Keratinocyte (primary cell): ENCODE measurements at regions not wholly inside any gene's neighbourhood (a gene's known extent, or its start where the extent isn't known, plus 50 kb on each side); places are given as distances from the start of the nearest gene placed in this dataset.

ENCODE experiments used
- DNase-seq: peaks from one replicate; pipeline ENCODE4 v3.0.0-alpha.2; 2011; ENCODE audit warnings: low read depth, missing footprints, low spot score
- FAIRE-seq: peaks from 2 replicates; lab custom pipeline; 2011; peaks lifted over from hg19 to GRCh38; lab: Jason Lieb, UNC
- H2AFZ ChIP-seq: 2 replicates; pipeline ENCODE4 v1.6.0; 2012; ENCODE audit warnings: low read length, control low read depth, inconsistent platforms; ENCODE audit not compliant: control insufficient read depth
- H3K27ac ChIP-seq: 2 replicates; pipeline ENCODE4 v1.5.1; 2011; ENCODE audit warnings: low read length; ENCODE audit not compliant: control insufficient read depth, insufficient read depth
- H3K27me3 ChIP-seq: 3 replicates; pipeline ENCODE4 v1.6.0; 2011; ENCODE audit warnings: low read length; ENCODE audit not compliant: control insufficient read depth, insufficient read depth; ENCODE audit errors: extremely low read depth
- H3K36me3 ChIP-seq, 2 experiments: 2 replicates in 1 of 2; 3 replicates in 1 of 2; pipeline ENCODE4 v1.5.1; 2011; ENCODE audit warnings: low read length in 2 of 2, mild to moderate bottlenecking in 1 of 2; ENCODE audit not compliant: control insufficient read depth in 2 of 2, insufficient read depth in 2 of 2; ENCODE audit errors: extremely low read depth in 1 of 2
- H3K4me1 ChIP-seq: 3 replicates; pipeline ENCODE4 v1.5.1; 2011; ENCODE audit warnings: low read length; ENCODE audit not compliant: control insufficient read depth, insufficient read depth; ENCODE audit errors: extremely low read depth
- H3K4me2 ChIP-seq: 3 replicates; pipeline ENCODE4 v1.6.0; 2011; ENCODE audit warnings: low read depth, low read length; ENCODE audit not compliant: control insufficient read depth, insufficient read depth; ENCODE audit errors: extremely low read depth
- H3K4me3 ChIP-seq, 3 experiments: fragments of 200-600 bp in 1 of 3; sonication (generic) in 1 of 3; 2 replicates in 2 of 3; 3 replicates in 1 of 3; pipeline ENCODE4 v1.5.1; 2011 to 2016; ENCODE audit warnings: low read length in 3 of 3, mild to moderate bottlenecking in 3 of 3, control low read depth in 2 of 3, inconsistent platforms in 1 of 3, low read depth in 1 of 3, mixed read lengths in 1 of 3, mixed run types in 1 of 3, moderate library complexity in 1 of 3; ENCODE audit not compliant: control insufficient read depth in 2 of 3, insufficient read depth in 2 of 3; ENCODE audit errors: extremely low read depth in 1 of 3
- H3K79me2 ChIP-seq: 2 replicates; pipeline ENCODE4 v1.6.0; 2012; ENCODE audit warnings: low read length; ENCODE audit not compliant: control insufficient read depth, insufficient read depth
- H3K9ac ChIP-seq: 3 replicates; pipeline ENCODE4 v1.6.0; 2011; ENCODE audit warnings: low read length; ENCODE audit not compliant: control insufficient read depth, insufficient read depth; ENCODE audit errors: extremely low read depth
- H3K9me1 ChIP-seq: 3 replicates; pipeline ENCODE4 v1.6.0; 2011; ENCODE audit warnings: low read length; ENCODE audit not compliant: control insufficient read depth, insufficient read depth; ENCODE audit errors: extremely low read depth
- H3K9me3 ChIP-seq: 2 replicates; pipeline ENCODE4 v1.5.1; 2012; ENCODE audit warnings: low read depth, low read length; ENCODE audit not compliant: control insufficient read depth
- H4K20me1 ChIP-seq: 3 replicates; pipeline ENCODE4 v1.6.0; 2011; ENCODE audit warnings: low read length; ENCODE audit not compliant: control insufficient read depth, insufficient read depth; ENCODE audit errors: extremely low read depth
- CTCF ChIP-seq, 3 experiments: IDR thresholded peaks in 1 of 3; conservative IDR thresholded peaks in 1 of 3; optimal IDR thresholded peaks in 1 of 3; 2 replicates in 2 of 3; 3 replicates in 1 of 3; pipeline versions ENCODE3 to v1.5.1; 2011; ENCODE audit warnings: low read length in 3 of 3, mild to moderate bottlenecking in 3 of 3, moderate library complexity in 2 of 3, control low read depth in 1 of 3, inconsistent platforms in 1 of 3; ENCODE audit not compliant: insufficient read depth in 2 of 3; ENCODE audit errors: extremely low read depth in 1 of 3
- EZH2 ChIP-seq: IDR thresholded peaks from one replicate; pipeline ENCODE4 v1.6.1; 2012; ENCODE audit warnings: inconsistent platforms, mild to moderate bottlenecking, low read length, moderate library complexity
- dilution Hi-C: fragments of 300-500 bp; cut with MboI; formaldehyde crosslinking; loops from one replicate; pipeline ENCODE4 v1.7.0; 2020; ENCODE audit warnings: low sequenced_read_pairs; ENCODE audit not compliant: extremely low pct_ligation_motif_present

GRCh38 chr9:99590410-99590809 is 231.3 kb upstream of the NR4A3 start:
- Histone ChIP-seq H3K79me2 (no peaks in the 10 kb centered on the region), H3K27me3 (no peaks in the 10 kb centered on the region), H3K4me1 (no peaks in the 10 kb centered on the region), H3K27ac (no peak overlapping the region), H3K9me1 (no peaks in the 10 kb centered on the region), H3K4me3 (no peak overlapping the region), H3K9me3 (no peaks in the 10 kb centered on the region), H3K36me3 (no peaks in the 10 kb centered on the region), H3K4me2 (no peak overlapping the region), H2AFZ (no peak overlapping the region), H4K20me1 (no peaks in the 10 kb centered on the region), H3K9ac (no peak overlapping the region)
- FAIRE-seq (no peak), DNase-seq (no peak)
- dilution Hi-C loops, result no loop called here
- TF ChIP-seq CTCF (optimal IDR thresholded peaks at IDR 0.05 in 1 of 3, IDR thresholded peaks at IDR 0.05 in 1 of 3, conservative IDR thresholded peaks at IDR 0.05 in 1 of 3; ENCODE audit: extremely low read depth in 1 of 3, insufficient read depth in 2 of 3, low read length in 3 of 3) (no peak), EZH2 (no peak)

GRCh38 chr9:99590840-99591239 is 230.8 kb upstream of the NR4A3 start:
- TF ChIP-seq CTCF (optimal IDR thresholded peaks at IDR 0.05 in 1 of 3, IDR thresholded peaks at IDR 0.05 in 1 of 3, conservative IDR thresholded peaks at IDR 0.05 in 1 of 3; ENCODE audit: extremely low read depth in 1 of 3, insufficient read depth in 2 of 3, low read length in 3 of 3) (no peak), EZH2 (no peak)
- H3K79me2 ChIP-seq, result no peaks in the 10 kb centered on the region
- H3K4me1 ChIP-seq, result no peaks in the 10 kb centered on the region
- H4K20me1 ChIP-seq, result no peaks in the 10 kb centered on the region
- dilution Hi-C loops, result no loop called here
- H3K9me1 ChIP-seq, result no peaks in the 10 kb centered on the region
- no peaks in the 10 kb centered on the region for H3K27me3 ChIP-seq
- H2AFZ ChIP-seq, result no peak overlapping the region
- H3K4me3 ChIP-seq, result no peak overlapping the region
- FAIRE-seq, result no peak
- DNase-seq, result no peak
- no peaks in the 10 kb centered on the region for H3K36me3 ChIP-seq
- H3K27ac ChIP-seq, result no peak overlapping the region
- H3K4me2 ChIP-seq, result no peak overlapping the region
- no peaks in the 10 kb centered on the region for H3K9me3 ChIP-seq
- no peak overlapping the region for H3K9ac ChIP-seq
